ENCODE measurements at regions not wholly inside any gene's neighbourhood (a gene's known extent, or its start where the extent isn't known, plus 50 kb on each side); places are given as distances from the start of the nearest gene placed in this dataset.

GRCh38 chr14:65231286-65231980, 129.1 kb upstream of the MAX start:
- TF ChIP-seq, protein P1, sequence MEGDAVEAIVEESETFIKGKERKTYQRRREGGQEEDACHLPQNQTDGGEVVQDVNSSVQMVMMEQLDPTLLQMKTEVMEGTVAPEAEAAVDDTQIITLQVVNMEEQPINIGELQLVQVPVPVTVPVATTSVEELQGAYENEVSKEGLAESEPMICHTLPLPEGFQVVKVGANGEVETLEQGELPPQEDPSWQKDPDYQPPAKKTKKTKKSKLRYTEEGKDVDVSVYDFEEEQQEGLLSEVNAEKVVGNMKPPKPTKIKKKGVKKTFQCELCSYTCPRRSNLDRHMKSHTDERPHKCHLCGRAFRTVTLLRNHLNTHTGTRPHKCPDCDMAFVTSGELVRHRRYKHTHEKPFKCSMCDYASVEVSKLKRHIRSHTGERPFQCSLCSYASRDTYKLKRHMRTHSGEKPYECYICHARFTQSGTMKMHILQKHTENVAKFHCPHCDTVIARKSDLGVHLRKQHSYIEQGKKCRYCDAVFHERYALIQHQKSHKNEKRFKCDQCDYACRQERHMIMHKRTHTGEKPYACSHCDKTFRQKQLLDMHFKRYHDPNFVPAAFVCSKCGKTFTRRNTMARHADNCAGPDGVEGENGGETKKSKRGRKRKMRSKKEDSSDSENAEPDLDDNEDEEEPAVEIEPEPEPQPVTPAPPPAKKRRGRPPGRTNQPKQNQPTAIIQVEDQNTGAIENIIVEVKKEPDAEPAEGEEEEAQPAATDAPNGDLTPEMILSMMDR (IDR thresholded peaks at IDR 0.05; ENCODE audit: low read depth, low read length), result no peak
- no peak overlapping the region for H3K27ac ChIP-seq

DNA sequence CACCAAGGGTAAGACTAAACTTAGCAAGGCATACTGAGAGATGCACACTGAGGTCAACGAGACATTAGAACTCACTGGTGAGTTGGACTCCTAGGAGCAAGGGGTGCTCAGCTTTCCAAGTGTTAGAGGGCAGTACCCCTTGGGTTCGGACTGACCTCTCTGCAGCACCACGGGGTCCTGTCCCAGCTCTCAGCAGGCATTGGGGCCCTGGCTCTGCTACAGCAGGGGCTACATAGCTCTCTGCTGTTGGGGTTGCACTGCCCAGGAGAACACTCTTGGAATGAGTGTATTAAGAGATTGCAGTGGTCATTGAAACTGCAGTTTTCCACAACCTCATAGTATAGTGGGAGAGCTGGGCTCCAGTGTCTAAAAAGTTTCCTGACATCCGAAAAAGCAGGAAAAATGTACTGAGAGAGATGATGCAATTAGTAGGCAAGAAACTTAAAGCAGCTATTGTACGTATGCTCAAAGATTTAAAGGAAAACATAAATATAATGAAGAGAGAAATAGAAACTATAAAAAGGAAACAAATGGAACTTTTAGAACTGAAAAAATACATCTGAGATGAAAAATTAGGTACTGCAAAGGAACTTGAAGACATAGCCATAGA, 132.5 kb upstream of the MAX start:
- TF ChIP-seq, protein P1 (IDR thresholded peaks at IDR 0.05; ENCODE audit: low read depth, low read length), result no peak
- Histone ChIP-seq H3K27ac (no peak overlapping the region), H3K36me3 (no peaks in the 10 kb centered on the region), H3K9me3 (ENCODE audit: severe bottlenecking) (no peaks in the 10 kb centered on the region), H3K4me3 (ENCODE audit: low read depth, low read length) (no peak overlapping the region), H3K27me3 (ENCODE audit: insufficient read depth, low read depth, severe bottlenecking) (no peaks in the 10 kb centered on the region)
- no peak for DNase-seq

More at GRCh38 chr14:65231286-65231980, 129.1 kb upstream of the MAX start:
- H3K9me3 ChIP-seq (ENCODE audit: severe bottlenecking), result no peaks in the 10 kb centered on the region
- H3K4me3 ChIP-seq (ENCODE audit: low read depth, low read length), result no peak overlapping the region
- H3K36me3 ChIP-seq, result no peaks in the 10 kb centered on the region
- H3K27me3 ChIP-seq (ENCODE audit: insufficient read depth, low read depth, severe bottlenecking), result no peaks in the 10 kb centered on the region
- no peak for DNase-seq

DNA sequence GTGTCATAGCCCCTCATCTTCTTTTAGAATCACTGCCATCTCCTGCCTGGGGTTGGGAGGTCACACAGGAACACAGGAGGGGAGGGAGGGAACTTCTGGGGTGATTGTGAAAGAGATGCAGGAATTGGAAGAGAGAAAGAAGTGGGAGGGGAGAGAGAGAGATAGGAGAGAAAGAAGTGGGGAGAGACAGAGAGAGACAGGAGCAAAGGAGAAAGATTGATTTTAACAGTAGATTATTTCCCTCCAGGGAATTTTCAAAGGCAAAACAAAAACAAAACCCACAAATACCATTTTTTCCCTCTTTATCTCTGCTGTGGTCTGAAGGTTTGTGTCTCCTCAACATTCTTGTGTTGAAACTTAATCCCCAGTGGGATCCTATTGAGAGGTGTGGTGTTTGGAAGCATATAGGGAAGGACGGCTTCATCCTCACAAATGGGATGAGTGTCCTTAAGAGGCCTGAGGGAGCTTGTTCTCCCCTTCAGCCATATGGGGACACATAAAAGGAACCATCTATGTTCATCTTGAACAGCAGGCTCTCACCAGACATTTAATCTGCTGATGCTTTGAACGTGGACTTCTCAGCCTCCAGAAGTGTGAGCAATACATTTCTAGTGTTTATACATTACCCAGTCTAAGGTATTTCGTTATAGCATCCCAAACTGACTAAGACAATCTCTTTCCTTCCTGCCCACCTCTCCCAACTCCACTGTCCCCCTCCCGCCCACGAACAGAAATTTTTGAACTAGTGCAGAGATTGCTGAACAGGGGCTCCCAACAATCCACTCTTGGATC, 134.9 kb upstream of the MAX start:
- Histone ChIP-seq H3K36me3 (no peaks in the 10 kb centered on the region), H3K27me3 (ENCODE audit: insufficient read depth, low read depth, severe bottlenecking) (no peaks in the 10 kb centered on the region), H3K27ac (peak overlapping the region; percentile 61), H3K4me3 (ENCODE audit: low read depth, low read length) (no peak overlapping the region; the same call in 1 of the 2 replicates), H3K9me3 (ENCODE audit: severe bottlenecking) (no peaks in the 10 kb centered on the region)
- TF ChIP-seq, protein P1 (IDR thresholded peaks at IDR 0.05; ENCODE audit: low read depth, low read length), result no peak
- peak; percentile 40 for DNase-seq

- Histone ChIP-seq H3K36me3 (no peaks in the 10 kb centered on the region), H3K4me3 (ENCODE audit: low read depth, low read length) (no peak overlapping the region; the same call in 1 of the 2 replicates), H3K27me3 (ENCODE audit: insufficient read depth, low read depth, severe bottlenecking) (no peaks in the 10 kb centered on the region), H3K27ac (peak overlapping the region; percentile 61), H3K9me3 (ENCODE audit: severe bottlenecking) (no peaks in the 10 kb centered on the region)
- DNase-seq, result peak; percentile 22
- TF ChIP-seq, protein P1 (IDR thresholded peaks at IDR 0.05; ENCODE audit: low read depth, low read length), result no peak
Observed at GRCh38 chr14:65237941-65238340, 135.6 kb upstream of the MAX start.

GRCh38 chr14:65238456-65238855, 136.1 kb upstream of the MAX start:
- TF ChIP-seq, protein P1 (IDR thresholded peaks at IDR 0.05; ENCODE audit: low read depth, low read length), result no peak
- DNase-seq, result no peak
- Histone ChIP-seq H3K9me3 (ENCODE audit: severe bottlenecking) (no peaks in the 10 kb centered on the region), H3K27me3 (ENCODE audit: insufficient read depth, low read depth, severe bottlenecking) (no peaks in the 10 kb centered on the region), H3K36me3 (no peaks in the 10 kb centered on the region), H3K27ac (no peak overlapping the region), H3K4me3 (ENCODE audit: low read depth, low read length) (no peak overlapping the region)

Data from WERI-Rb-1 (cell line).